HL-60 (cell line): ENCODE measurements at regions not wholly inside any gene's neighbourhood (a gene's known extent, or its start where the extent isn't known, plus 50 kb on each side); places are given as distances from the start of the nearest gene placed in this dataset.

Source experiments
- GABPA ChIP-seq: IDR thresholded peaks from 2 replicates; pipeline ENCODE4 v1.6.1; 2012; ENCODE audit warnings: low read depth
- POLR2AphosphoS5 ChIP-seq: IDR thresholded peaks from 2 replicates; pipeline ENCODE4 v1.6.1; 2012; ENCODE audit warnings: low read depth
- SPI1 ChIP-seq: IDR thresholded peaks from 2 replicates; pipeline ENCODE4 v1.6.1; 2012; ENCODE audit warnings: low read depth, mild to moderate bottlenecking, borderline replicate concordance
- TF ChIP-seq, protein P1 (sequence below): IDR thresholded peaks from one replicate; pipeline ENCODE4 v1.5.1; 2011; ENCODE audit warnings: low read length, control low read depth, inconsistent platforms; ENCODE audit not compliant: insufficient read depth
- TF ChIP-seq, protein P2 (sequence below): IDR thresholded peaks from 2 replicates; pipeline ENCODE4 v1.6.1; 2012; ENCODE audit warnings: low read depth; ENCODE audit not compliant: insufficient replicate concordance

- TF ChIP-seq, protein P1, sequence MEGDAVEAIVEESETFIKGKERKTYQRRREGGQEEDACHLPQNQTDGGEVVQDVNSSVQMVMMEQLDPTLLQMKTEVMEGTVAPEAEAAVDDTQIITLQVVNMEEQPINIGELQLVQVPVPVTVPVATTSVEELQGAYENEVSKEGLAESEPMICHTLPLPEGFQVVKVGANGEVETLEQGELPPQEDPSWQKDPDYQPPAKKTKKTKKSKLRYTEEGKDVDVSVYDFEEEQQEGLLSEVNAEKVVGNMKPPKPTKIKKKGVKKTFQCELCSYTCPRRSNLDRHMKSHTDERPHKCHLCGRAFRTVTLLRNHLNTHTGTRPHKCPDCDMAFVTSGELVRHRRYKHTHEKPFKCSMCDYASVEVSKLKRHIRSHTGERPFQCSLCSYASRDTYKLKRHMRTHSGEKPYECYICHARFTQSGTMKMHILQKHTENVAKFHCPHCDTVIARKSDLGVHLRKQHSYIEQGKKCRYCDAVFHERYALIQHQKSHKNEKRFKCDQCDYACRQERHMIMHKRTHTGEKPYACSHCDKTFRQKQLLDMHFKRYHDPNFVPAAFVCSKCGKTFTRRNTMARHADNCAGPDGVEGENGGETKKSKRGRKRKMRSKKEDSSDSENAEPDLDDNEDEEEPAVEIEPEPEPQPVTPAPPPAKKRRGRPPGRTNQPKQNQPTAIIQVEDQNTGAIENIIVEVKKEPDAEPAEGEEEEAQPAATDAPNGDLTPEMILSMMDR, result no peak
- TF ChIP-seq POLR2AphosphoS5 (no peak), GABPA (no peak), SPI1 (no peak)
- TF ChIP-seq, protein P2, sequence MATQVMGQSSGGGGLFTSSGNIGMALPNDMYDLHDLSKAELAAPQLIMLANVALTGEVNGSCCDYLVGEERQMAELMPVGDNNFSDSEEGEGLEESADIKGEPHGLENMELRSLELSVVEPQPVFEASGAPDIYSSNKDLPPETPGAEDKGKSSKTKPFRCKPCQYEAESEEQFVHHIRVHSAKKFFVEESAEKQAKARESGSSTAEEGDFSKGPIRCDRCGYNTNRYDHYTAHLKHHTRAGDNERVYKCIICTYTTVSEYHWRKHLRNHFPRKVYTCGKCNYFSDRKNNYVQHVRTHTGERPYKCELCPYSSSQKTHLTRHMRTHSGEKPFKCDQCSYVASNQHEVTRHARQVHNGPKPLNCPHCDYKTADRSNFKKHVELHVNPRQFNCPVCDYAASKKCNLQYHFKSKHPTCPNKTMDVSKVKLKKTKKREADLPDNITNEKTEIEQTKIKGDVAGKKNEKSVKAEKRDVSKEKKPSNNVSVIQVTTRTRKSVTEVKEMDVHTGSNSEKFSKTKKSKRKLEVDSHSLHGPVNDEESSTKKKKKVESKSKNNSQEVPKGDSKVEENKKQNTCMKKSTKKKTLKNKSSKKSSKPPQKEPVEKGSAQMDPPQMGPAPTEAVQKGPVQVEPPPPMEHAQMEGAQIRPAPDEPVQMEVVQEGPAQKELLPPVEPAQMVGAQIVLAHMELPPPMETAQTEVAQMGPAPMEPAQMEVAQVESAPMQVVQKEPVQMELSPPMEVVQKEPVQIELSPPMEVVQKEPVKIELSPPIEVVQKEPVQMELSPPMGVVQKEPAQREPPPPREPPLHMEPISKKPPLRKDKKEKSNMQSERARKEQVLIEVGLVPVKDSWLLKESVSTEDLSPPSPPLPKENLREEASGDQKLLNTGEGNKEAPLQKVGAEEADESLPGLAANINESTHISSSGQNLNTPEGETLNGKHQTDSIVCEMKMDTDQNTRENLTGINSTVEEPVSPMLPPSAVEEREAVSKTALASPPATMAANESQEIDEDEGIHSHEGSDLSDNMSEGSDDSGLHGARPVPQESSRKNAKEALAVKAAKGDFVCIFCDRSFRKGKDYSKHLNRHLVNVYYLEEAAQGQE, result no peak
Observed at GRCh38 chr9:89920131-89920530, 315.3 kb downstream of the GADD45G start.
